Amniotic epithelial cell (primary cell): ENCODE measurements at regions not wholly inside any gene's neighbourhood (a gene's known extent, or its start where the extent isn't known, plus 50 kb on each side); places are given as distances from the start of the nearest gene placed in this dataset.

Source experiments
- DNase-seq: peaks from one replicate; pipeline ENCODE4 v3.0.0-alpha.2; 2010; ENCODE audit warnings: low read depth

GRCh38 chr4:59243038-59243437, 1957.1 kb upstream of the ADGRL3 start:
- DNase-seq: no peak

- peak; percentile 6 for DNase-seq
These were observed 1953.1 kb upstream of the ADGRL3 start for GRCh38 chr4:59247032-59247431.

GRCh38 chr4:59248313-59248712, 1951.8 kb upstream of the ADGRL3 start:
- no peak for DNase-seq

- no peak for DNase-seq
These were observed 1951.0 kb upstream of the ADGRL3 start for GRCh38 chr4:59249110-59249509.

DNA sequence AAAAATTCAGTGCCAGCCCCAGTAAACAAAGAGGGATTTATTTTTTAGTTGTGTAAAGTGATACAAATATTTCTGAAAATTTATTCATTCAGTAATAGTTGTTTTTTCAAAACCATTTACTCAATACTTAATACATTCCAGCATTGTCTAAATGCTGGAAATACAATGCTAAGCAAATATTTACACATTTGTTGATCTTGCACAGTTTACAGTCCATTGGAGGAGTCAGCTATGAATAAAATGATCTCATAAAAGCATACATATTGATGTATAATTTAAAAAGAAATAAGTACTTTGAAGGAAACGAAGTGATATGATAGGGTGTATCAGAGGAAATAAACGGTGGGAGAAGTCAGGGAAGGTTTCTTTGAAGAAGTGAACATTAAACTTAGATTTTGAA, 1942.1 kb upstream of the ADGRL3 start:
- no peak for DNase-seq

GRCh38 chr4:59307609-59308008, 1892.5 kb upstream of the ADGRL3 start:
- DNase-seq: no peak

DNA sequence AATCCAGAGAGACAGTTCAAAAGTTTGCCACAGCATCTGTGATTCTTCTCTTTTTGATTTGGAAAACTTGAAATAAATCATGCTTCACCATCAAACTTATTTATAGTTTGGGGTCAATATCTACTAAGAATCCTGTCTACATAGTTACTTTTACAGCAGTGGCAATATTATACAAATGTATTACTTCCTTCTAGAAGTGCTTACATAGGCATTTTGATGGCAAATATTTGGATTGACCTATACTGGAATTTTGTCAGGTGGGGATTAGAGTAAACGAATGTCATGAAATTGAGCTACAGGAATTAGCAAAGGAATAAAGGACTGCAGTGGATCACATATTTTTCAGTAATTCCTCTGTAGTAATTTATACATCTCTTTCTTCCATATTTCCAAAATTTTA, 1885.5 kb upstream of the ADGRL3 start:
- DNase-seq: no peak

GRCh38 chr4:59339631-59340030, 1860.5 kb upstream of the ADGRL3 start:
- DNase-seq: peak; percentile 1

- DNase-seq: no peak
These were observed 1858.6 kb upstream of the ADGRL3 start for GRCh38 chr4:59341506-59341905.

DNA sequence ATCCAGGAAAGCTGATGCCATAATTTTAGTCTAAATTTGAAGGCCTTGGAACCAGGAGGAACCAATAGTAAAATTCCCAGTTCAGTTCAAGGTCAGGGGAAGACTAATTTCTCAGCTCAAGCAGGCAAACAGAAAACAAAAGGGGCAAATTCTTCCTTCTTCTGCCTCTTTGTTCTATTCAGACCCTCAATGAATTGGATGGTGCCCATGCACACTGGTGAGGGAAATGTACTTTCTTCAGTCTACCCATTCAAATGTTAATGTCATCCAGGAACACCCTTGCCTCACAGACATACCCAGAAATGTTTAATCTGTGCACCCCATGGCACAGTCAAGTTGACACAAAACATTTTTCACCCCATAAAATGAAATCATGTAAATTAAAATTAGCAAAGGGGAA, 1851.2 kb upstream of the ADGRL3 start:
- no peak for DNase-seq

GRCh38 chr4:59369229-59369628, 1830.9 kb upstream of the ADGRL3 start:
- DNase-seq: no peak

DNA sequence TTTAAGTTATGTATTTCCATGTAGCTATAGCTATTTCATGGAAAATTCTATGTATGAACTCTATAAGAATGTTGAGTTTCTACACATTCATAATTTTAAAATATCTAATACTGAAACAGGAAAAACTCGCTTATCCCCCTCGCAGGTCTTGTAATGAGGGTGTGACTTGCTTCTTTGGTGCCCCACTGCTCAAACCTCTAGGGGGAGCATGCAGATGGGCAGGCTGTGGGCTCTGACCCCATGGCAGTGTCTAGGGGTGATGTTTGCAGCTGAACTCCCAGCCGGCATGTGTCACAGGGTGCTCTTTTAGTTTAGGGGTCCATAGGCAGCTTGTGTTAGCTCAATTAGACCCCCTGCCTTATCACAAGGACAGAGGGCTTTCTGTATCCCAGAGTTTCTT, 1825.7 kb upstream of the ADGRL3 start:
- no peak for DNase-seq

- peak; percentile 7 for DNase-seq
These were observed 1819.2 kb upstream of the ADGRL3 start for GRCh38 chr4:59380841-59381366.

DNA sequence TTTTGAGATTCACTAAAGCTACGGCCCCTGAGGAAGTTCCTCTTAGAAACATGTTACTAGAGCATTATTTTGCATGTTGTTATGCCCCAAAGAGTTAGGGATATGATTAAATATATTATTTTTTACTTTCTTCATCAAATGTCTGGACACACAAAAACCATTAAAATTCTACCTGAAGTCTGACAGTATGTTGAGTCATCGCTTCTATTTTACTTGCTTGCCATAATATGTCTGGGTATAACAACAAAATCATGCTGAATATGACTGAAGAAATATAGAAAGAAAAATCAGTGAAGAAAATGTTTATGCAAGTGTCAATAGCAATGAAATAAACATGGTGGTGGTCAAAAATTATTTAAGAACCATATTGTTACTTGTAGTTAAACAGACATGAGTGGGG, 1818.5 kb upstream of the ADGRL3 start:
- no peak for DNase-seq

GRCh38 chr4:59387759-59388758, 1812.1 kb upstream of the ADGRL3 start:
- no peak for DNase-seq

DNA sequence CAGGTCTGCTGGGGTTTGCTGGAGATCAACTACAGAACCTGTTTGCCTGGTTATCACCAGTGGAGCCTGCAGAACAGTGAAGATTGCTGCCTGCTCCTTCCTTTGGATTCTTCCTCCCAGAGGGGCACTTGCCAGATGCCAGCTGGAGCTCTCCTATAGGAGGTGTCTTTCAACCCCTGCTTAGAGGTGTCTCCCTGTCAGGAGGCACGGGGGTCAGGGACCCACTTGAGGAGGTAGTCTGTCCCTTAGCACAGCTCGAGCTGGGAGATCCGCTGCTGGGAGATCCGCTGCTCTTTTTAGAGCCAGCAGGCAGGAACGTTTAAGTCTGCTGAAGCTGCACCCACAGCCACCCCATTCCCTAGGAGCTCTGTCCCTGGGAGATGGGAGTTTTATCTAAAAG, 1806.3 kb upstream of the ADGRL3 start:
- no peak for DNase-seq

- DNase-seq: peak; percentile 21
These were observed 1799.8 kb upstream of the ADGRL3 start for GRCh38 chr4:59400334-59400733.

GRCh38 chr4:59409647-59410046, 1790.5 kb upstream of the ADGRL3 start:
- DNase-seq: no peak

GRCh38 chr4:59412739-59413138, 1787.4 kb upstream of the ADGRL3 start:
- no peak for DNase-seq

GRCh38 chr4:59455751-59456150, 1744.4 kb upstream of the ADGRL3 start:
- peak; percentile 15 for DNase-seq

DNA sequence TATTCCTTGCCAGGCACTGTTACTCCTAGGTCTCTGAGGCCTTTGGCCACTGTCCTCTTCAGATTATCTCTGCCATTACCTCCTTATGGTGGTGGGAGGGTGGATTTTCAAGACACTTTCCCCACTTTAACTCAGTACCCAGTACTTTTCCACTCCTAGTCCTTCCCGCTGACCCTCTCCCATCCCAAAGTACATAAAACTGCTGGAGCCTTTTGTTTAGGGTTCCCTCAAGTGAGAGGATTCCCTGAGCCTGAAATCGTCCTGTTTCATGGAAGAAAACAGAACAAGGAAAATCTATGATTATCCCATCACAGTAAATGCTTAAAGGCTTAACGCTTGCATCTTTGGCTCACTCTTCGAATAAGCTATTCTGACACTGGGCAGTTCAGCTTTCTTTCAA, 1742.5 kb upstream of the ADGRL3 start:
- no peak for DNase-seq

GRCh38 chr4:59484944-59485343, 1715.2 kb upstream of the ADGRL3 start:
- DNase-seq: no peak

GRCh38 chr4:59500103-59500502, 1700.0 kb upstream of the ADGRL3 start:
- DNase-seq: no peak

DNA sequence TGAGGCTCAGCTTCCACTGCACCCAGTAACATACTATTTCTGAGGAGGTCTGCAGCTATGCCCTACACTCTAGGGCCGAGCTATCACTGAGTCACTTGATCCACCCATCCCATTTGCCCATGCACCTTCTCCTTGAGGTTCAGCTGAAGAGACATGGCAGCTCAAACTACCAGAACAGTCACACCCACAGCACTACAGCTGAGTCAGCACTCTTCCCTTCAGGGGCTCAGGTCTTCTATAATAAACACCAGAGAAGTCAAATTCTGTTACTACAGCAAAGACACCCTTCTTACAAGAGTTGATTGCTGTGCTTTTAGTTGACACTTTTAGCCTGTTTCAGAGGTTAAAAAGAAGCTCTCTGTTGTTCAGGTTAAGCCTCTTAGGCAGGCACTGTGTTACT, 1696.4 kb upstream of the ADGRL3 start:
- no peak for DNase-seq
